HG03571 (cell line): ENCODE measurements at regions not wholly inside any gene's neighbourhood (a gene's known extent, or its start where the extent isn't known, plus 50 kb on each side); places are given as distances from the start of the nearest gene placed in this dataset.
"Not testable (repeated sequence)": the region's sequence is repeated elsewhere in the genome, so short reads cannot be mapped to it uniquely, and the experiment has no call there.

Source experiments
- ATAC-seq: cut with Tn5 transposase; IDR thresholded peaks from one replicate; pipeline ENCODE4 v1.9.1; 2021; ENCODE audit not compliant: unreplicated experiment

DNA sequence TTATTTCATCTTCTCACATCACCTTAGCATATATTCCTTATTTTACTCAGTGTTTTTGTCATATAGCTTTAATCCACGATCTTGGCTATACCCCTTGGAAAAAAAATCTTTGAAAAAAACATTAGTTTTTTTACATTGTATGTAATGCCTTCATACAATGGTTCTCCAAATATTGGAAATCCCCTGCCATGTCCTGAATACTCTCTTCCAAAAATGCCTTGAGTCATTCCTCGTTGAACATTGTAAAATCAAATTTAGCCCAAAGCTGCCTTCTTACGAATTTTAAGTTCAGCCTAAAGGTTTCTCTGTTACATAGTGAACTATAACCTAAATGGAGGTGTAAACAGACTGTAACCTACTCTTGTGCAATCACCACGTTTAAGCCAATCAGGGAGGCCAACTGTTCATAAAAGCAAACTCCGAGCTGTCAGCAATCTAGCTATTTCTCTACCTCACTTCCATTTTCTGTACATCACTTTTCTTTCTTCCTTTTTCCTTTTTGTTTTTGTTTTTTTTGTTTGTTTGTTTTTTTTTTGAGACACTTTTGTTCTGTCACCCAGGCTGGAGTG is 140.1 kb downstream of the ANXA2 start:
- no peak for ATAC-seq

DNA sequence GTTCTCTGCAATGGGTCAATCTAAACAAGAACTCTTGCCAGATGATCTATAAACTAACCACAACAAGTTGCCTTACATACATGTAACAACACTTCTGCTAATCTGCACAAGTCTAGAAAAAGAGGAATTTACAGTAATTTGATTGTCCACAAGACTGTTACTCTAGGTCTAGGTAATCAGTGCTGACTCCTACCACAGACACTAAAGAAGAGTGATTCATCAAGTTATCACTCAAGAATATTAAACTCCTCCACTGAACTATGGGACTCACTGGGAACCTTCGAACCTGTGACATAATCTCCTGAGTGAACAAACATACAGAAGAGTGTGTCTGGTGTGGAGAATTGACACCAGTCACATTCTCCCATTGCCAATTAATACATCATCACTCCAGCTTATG is 138.3 kb downstream of the ANXA2 start:
- ATAC-seq = no peak

DNA sequence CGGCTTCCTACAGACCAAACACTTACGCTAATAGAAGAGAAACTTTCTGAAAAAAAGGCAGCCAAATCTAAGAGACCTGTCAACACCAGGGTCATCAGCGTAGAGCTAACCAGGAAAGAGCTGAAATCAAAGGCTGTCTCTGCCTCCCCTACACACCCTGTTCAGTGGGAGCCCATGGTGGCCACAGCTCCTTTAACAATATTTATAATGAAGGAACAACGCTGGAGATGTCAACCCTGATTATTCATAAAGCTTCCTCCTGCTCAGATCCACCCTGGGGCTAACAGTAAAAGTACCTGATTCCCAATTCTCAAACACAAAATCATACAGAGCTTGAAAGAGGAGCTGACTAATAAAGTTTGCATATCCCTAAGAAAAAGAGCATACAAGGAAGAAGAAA is 133.7 kb downstream of the ANXA2 start:
- no peak for ATAC-seq

DNA sequence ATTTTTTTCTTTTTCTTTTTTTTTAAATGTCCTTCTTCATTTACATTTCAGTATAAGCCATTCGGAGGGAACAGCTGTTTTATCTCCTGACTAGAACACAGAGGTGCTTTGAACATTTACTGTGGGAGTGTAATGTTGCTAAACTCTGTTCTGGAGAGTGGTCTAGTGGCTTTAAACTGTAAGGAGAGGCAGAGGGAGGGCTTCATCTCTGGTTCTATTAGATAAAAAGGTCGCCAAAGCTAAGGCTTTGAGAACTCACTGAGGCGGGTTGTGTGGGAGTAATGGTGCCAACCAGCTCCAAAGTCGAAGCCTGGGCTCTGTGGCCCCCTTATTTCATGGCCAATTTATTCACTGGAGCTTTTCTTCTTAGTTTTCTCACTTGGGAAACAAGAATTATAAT is 133.2 kb downstream of the ANXA2 start:
- ATAC-seq = no peak

DNA sequence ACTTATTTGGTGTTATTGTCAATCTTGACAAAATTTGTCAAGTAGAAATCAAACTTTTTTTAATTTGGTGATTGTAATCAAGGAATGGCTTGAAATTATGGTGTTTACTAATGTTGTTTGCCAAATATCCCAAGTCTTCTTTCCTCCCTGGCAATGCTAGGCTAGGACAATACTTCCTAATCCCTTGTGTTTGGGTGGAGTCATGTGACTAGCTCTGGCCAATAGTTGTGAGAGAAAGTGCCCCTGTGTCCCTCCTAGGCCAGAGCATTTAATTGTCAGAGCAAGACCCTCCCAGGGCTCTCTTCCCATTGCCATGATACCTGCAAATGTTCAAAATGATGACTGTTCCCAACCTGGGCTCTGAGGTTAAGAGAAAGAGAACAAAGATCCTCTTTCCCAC is 132.7 kb downstream of the ANXA2 start:
- ATAC-seq = no peak

DNA sequence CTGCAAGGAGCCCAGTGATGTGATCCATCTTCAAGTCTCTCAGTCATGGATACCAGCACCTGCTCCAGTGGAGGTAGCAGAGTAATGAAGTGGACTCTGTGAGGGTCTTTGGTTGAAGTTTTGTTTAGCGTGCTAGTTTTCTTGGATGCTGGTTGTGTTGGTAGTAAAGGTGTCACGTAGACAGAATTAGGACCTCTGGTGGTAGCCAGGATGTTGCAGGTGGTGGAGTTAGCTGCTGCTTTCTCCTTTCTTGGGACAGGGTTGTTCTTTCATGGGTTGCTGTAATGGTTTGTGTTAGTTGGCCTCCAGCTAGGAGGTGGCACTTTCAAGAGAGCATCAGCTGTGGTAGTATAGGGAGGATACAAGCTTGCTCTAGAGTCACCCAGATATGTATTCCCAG is 125.2 kb downstream of the ANXA2 start:
- ATAC-seq = no peak

DNA sequence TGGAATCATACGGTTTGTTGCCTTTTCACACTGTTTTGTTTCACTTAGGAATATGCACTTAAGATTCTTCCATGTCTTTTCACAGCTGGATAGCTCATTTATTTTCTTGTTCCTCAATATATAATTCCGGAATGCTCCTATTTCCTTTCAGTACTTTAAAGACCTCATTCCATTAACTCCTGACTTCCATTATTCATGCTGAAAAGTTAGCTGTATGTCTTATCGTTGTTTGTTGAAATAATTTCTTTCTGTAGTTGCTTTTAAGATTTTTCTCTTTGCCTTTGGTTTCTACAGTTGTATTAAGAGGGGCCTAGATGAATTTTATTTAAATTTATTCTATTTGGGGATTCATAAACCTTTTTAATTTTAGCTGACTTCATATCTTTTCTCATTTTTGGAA is 122.2 kb downstream of the ANXA2 start:
- ATAC-seq = no peak

DNA sequence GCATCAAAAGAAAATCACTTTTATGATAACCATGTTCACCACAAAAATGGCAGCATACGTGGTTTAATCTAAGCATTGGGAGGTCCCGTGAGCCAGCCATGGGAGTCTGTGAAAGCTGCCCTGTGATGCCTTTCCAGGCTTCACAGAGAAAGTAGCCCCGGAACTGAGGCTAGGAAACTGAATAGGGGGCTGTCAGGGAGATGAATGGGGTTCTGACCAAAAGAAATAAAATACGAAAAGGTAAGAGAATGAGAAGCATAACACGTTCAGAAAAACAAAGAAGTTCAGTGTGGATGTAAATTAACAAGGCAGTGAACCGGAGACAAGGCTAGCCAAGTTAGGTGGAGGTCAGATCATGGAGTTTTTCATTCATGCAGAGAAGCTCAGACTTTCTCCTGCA is 118.9 kb downstream of the ANXA2 start:
- ATAC-seq = no peak

DNA sequence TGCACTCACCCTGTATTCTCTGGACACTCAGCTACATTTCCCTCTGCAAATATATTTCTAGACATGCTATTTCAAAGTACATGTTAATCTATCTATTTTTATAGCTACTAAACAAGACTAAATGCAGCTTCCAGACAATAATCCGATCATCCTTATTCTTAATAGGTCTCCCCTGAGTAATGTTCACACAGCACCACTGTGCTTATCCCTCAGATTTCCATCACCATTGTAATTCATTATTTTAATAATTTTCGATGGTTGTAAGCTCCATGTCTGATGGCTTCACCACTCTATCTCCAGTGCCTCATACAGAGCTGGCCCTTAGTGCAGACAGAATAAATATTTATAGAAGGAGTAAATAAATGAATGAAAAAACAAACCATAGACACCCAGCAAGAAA is 117.5 kb downstream of the ANXA2 start:
- ATAC-seq = no peak

DNA sequence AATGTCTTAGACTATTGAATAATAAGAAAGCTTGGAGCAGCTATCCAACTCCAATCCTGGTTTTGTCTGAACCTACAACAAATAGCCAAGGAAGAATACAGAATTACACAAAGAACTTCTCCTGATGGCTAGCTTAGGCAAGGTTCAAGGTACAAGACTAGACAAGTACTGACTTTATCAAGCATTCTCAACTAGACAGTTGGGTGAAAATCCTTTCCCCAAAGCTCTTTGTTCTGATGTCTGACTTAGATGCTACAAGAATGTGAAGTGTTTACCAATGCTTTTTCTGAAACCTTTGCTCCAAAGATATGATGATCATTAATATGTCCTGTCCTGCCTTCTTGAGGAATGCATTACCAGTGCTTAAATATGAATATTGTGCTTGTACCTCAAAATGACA is 113.8 kb downstream of the ANXA2 start:
- no peak for ATAC-seq

DNA sequence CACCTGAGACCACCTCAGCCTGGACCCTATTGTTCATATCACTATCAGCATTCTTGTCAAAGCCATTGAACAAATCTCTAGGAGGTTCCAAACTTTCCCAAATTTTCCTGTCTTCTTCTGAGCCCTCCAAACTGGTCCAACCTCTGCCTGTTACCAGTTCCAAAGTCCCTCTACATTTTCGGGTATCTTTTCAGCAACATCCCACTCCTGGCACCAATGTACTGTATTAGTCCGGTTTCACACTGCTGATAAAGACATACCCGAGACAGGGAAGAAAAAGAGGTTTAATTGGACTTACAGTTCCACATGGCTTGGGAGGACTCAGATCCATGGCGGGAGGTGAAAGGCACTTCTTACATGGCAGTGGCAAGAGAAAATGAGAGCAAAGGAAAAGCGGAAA is 101.9 kb downstream of the ANXA2 start:
- not testable (repeated sequence) for ATAC-seq

DNA sequence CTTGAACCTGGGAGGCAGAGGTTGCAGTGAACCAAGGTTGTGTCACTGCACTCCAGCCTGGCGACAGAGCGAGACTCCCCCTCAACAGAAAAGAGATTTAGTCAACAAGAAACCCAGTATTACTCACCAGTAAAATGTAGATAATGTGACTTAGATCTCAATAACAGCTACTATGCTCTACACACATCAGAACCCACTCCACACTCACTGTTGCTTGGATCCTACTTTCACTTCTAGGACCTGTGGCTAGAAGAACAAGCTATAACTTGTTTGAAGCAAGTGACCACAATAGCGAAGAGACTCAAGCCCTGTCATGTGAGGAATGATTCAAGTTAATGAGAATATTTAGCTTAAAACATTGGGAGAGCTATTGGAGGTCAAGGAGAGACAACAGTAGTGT is 100.7 kb downstream of the ANXA2 start:
- ATAC-seq = no peak
